ENCODE measurements at regions not wholly inside any gene's neighbourhood (a gene's known extent, or its start where the extent isn't known, plus 50 kb on each side); places are given as distances from the start of the nearest gene placed in this dataset.
"Not testable (repeated sequence)": the region's sequence is repeated elsewhere in the genome, so short reads cannot be mapped to it uniquely, and the experiment has no call there.

GRCh38 chr5:84724181-84724580 lies 339.5 kb upstream of the EDIL3 start:
- no peak overlapping the region for H3K4me3 ChIP-seq (ENCODE audit: low read depth in 1 of 3, low read length in 3 of 3)
- no peaks in the 10 kb centered on the region for H3K4me1 ChIP-seq (ENCODE audit: control insufficient read depth in 3 of 3, insufficient read depth in 2 of 3, low read depth in 1 of 3, low read length in 2 of 3)
- no peak for DNase-seq
- no peaks in the 10 kb centered on the region for H3K36me3 ChIP-seq (ENCODE audit: control insufficient read depth in 3 of 3, insufficient read depth in 2 of 3, low read depth in 1 of 3, low read length in 3 of 3)
- no peak overlapping the region for H3K27ac ChIP-seq (ENCODE audit: low read depth in 1 of 3, low read length in 2 of 3)
- FAIRE-seq, result no peak
- peaks cover 0 to 2% of the 10 kb centered on the region in 2 donors for H3K9me3 ChIP-seq (ENCODE audit: control insufficient read depth in 2 of 2, insufficient read depth in 1 of 2, low read depth in 1 of 2, low read length in 1 of 2)
- no peaks in the 10 kb centered on the region for H3K27me3 ChIP-seq (ENCODE audit: control insufficient read depth in 3 of 3, insufficient read depth in 3 of 3, low read length in 3 of 3)
- WGBS, 3 donors, result 88 to 92% (median 89%) methylated on average over 3 of the region's 3 CpGs

GRCh38 chr5:84718377-84718776 lies 333.7 kb upstream of the EDIL3 start:
- Histone ChIP-seq H3K4me1 (ENCODE audit: control insufficient read depth in 3 of 3, insufficient read depth in 2 of 3, low read depth in 1 of 3, low read length in 2 of 3) (no peaks in the 10 kb centered on the region), H3K27me3 (ENCODE audit: control insufficient read depth in 3 of 3, insufficient read depth in 3 of 3, low read length in 3 of 3) (no peaks in the 10 kb centered on the region), H3K36me3 (ENCODE audit: control insufficient read depth in 3 of 3, insufficient read depth in 2 of 3, low read depth in 1 of 3, low read length in 3 of 3) (no peaks in the 10 kb centered on the region), H3K4me3 (ENCODE audit: low read depth in 1 of 3, low read length in 3 of 3) (no peak overlapping the region), H3K9me3 (ENCODE audit: control insufficient read depth in 2 of 2, insufficient read depth in 1 of 2, low read depth in 1 of 2, low read length in 1 of 2) (peaks cover 0 to 2% of the 10 kb centered on the region in 2 donors), H3K27ac (ENCODE audit: low read depth in 1 of 3, low read length in 2 of 3) (no peak overlapping the region)
- WGBS, 3 donors, result 64 to 74% (median 69%) methylated on average over 3 of the region's 3 CpGs
- FAIRE-seq (no peak), DNase-seq (no peak)

DNA sequence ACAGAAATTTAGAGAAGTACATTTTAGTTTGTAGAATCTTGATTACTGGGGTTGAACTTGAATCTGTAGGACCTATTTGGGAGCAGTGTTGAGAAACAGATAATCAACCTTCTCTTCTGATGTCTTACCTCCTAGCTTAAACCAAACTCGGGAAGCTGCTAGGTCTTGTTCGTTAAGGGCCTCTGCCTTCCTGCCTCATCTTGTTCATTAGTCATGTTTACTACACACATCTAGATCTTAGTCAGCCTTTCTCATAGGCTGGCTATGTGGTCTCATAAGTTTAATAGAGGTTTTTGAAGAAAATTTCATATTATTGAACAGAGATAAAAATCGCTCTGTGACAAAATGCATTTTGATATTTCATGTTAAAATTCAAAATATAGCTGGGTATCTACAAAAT lies 331.0 kb upstream of the EDIL3 start:
- no peak for FAIRE-seq
- H3K27ac ChIP-seq (ENCODE audit: low read depth in 1 of 3, low read length in 2 of 3), result no peak overlapping the region

GRCh38 chr5:84715091-84715490 lies 330.4 kb upstream of the EDIL3 start:
- Histone ChIP-seq H3K4me1 (ENCODE audit: control insufficient read depth in 3 of 3, insufficient read depth in 2 of 3, low read depth in 1 of 3, low read length in 2 of 3) (no peaks in the 10 kb centered on the region), H3K27me3 (ENCODE audit: control insufficient read depth in 3 of 3, insufficient read depth in 3 of 3, low read length in 3 of 3) (no peaks in the 10 kb centered on the region), H3K4me3 (ENCODE audit: low read depth in 1 of 3, low read length in 3 of 3) (no peak overlapping the region), H3K9me3 (ENCODE audit: control insufficient read depth in 2 of 2, insufficient read depth in 1 of 2, low read depth in 1 of 2, low read length in 1 of 2) (no peaks in the 10 kb centered on the region), H3K27ac (ENCODE audit: low read depth in 1 of 3, low read length in 2 of 3) (no peak overlapping the region), H3K36me3 (ENCODE audit: control insufficient read depth in 3 of 3, insufficient read depth in 2 of 3, low read depth in 1 of 3, low read length in 3 of 3) (no peaks in the 10 kb centered on the region)
- DNase-seq (no peak), FAIRE-seq (no peak)
- 94 to 96% (median 95%) methylated on average over 1 of the region's 1 CpG for WGBS, 3 donors

More for the DNA sequence above, 331.0 kb upstream of the EDIL3 start:
- 86 to 90% (median 87%) methylated on average over 3 of the region's 3 CpGs for WGBS, 3 donors
- H3K9me3 ChIP-seq (ENCODE audit: control insufficient read depth in 2 of 2, insufficient read depth in 1 of 2, low read depth in 1 of 2, low read length in 1 of 2), result no peaks in the 10 kb centered on the region
- no peak overlapping the region for H3K4me3 ChIP-seq (ENCODE audit: low read depth in 1 of 3, low read length in 3 of 3)
- H3K4me1 ChIP-seq (ENCODE audit: control insufficient read depth in 3 of 3, insufficient read depth in 2 of 3, low read depth in 1 of 3, low read length in 2 of 3), result no peaks in the 10 kb centered on the region
- H3K27me3 ChIP-seq (ENCODE audit: control insufficient read depth in 3 of 3, insufficient read depth in 3 of 3, low read length in 3 of 3), result no peaks in the 10 kb centered on the region
- DNase-seq, result no peak
- H3K36me3 ChIP-seq (ENCODE audit: control insufficient read depth in 3 of 3, insufficient read depth in 2 of 3, low read depth in 1 of 3, low read length in 3 of 3), result no peaks in the 10 kb centered on the region

GRCh38 chr5:84709075-84709474 lies 324.4 kb upstream of the EDIL3 start:
- DNase-seq (no peak), FAIRE-seq (no peak)
- Histone ChIP-seq H3K4me3 (ENCODE audit: low read depth in 1 of 3, low read length in 3 of 3) (no peak overlapping the region), H3K27ac (ENCODE audit: low read depth in 1 of 3, low read length in 2 of 3) (no peak overlapping the region), H3K9me3 (ENCODE audit: control insufficient read depth in 2 of 2, insufficient read depth in 1 of 2, low read depth in 1 of 2, low read length in 1 of 2) (no peaks in the 10 kb centered on the region), H3K4me1 (ENCODE audit: control insufficient read depth in 3 of 3, insufficient read depth in 2 of 3, low read depth in 1 of 3, low read length in 2 of 3) (no peaks in the 10 kb centered on the region), H3K36me3 (ENCODE audit: control insufficient read depth in 3 of 3, insufficient read depth in 2 of 3, low read depth in 1 of 3, low read length in 3 of 3) (no peaks in the 10 kb centered on the region), H3K27me3 (ENCODE audit: control insufficient read depth in 3 of 3, insufficient read depth in 3 of 3, low read length in 3 of 3) (no peaks in the 10 kb centered on the region)
- WGBS, 3 donors, result 92% methylated on average over 1 of the region's 1 CpG

DNA sequence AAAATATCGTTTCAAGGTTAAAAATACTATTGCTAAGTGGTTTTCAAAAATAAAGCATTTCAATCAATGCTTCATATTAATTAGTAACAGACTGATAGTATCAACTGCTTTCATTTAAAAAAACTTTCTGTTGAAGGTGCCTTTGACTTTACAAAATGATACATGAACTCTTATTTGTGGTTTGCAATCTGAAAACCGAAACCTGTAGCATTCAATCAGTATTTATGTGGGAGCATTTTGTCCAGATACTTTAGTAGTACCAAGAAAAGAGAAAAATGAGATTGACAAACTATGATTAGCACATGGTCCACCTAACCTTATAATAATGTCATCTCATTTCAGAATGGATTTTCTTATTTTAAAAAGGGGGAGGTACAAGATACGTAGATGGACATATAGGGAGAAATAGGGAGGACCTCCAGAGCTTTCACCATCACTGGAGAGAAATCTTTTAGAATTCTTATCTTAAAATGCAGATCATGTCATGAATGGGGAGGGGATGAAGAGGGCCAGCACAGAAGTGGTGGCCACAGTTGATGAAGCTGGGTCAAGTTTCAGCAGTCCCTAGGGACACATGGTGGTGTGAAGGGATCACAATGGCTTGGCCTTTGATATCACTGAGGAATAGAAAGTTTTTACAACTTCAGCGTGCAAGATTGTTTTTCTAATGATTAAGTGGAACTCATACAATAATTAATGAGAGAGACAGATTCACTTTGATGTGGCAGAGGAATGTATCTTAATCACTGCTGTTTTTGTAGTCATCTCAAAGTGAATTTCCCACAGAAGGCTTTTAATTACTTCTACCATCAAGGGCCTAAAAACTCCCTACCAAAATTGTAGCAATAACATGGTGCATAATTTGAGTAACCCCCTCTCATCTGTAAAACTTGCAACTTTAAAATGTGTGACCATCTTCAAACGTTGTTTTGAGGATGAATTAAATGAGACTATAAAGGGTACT lies 322.3 kb upstream of the EDIL3 start:
- FAIRE-seq (no peak), DNase-seq (no peak)
- H3K27me3 ChIP-seq (ENCODE audit: control insufficient read depth in 3 of 3, insufficient read depth in 3 of 3, low read length in 3 of 3), result no peaks in the 10 kb centered on the region
- H3K4me1 ChIP-seq (ENCODE audit: control insufficient read depth in 3 of 3, insufficient read depth in 2 of 3, low read depth in 1 of 3, low read length in 2 of 3), result no peaks in the 10 kb centered on the region
- 49 to 54% (median 49%) methylated on average over 5 of the region's 5 CpGs for WGBS, 3 donors
- H3K36me3 ChIP-seq (ENCODE audit: control insufficient read depth in 3 of 3, insufficient read depth in 2 of 3, low read depth in 1 of 3, low read length in 3 of 3), result no peaks in the 10 kb centered on the region
- no peaks in the 10 kb centered on the region for H3K9me3 ChIP-seq (ENCODE audit: control insufficient read depth in 2 of 2, insufficient read depth in 1 of 2, low read depth in 1 of 2, low read length in 1 of 2)
- no peak overlapping the region for H3K27ac ChIP-seq (ENCODE audit: low read depth in 1 of 3, low read length in 2 of 3)
- H3K4me3 ChIP-seq (ENCODE audit: low read depth in 1 of 3, low read length in 3 of 3), result no peak overlapping the region

GRCh38 chr5:84700545-84700944 lies 315.9 kb upstream of the EDIL3 start:
- whole genome bisulfite sequencing, 3 donors, result 67 to 90% (median 85%) methylated on average over 3 to 7 of the region's 7 CpGs

DNA sequence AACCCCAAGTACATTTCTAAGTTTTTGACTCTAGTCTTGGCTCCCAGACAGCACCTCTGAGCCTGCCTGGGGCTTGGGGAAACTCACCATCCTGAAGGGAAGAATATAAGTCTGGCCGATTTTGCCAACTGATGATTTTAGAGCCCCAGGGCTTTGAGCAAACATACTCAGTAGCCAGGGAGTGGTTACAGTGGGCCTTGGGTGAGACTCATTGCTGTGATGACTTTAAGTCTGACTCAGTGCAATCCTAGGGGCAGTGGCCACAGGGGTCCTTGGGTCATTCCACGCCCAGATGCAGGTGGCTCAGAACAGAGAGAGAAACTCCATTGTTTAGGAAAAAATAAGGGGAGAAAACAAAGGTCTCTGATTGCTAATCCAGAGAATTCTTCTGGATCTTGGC lies 312.0 kb upstream of the EDIL3 start:
- 55 to 83% (median 66%) methylated on average over 2 of the region's 2 CpGs for WGBS, 3 donors
- no peaks in the 10 kb centered on the region for H3K4me1 ChIP-seq (ENCODE audit: control insufficient read depth in 3 of 3, insufficient read depth in 2 of 3, low read depth in 1 of 3, low read length in 2 of 3)
- H3K27me3 ChIP-seq (ENCODE audit: control insufficient read depth in 3 of 3, insufficient read depth in 3 of 3, low read length in 3 of 3), result no peaks in the 10 kb centered on the region
- H3K9me3 ChIP-seq (ENCODE audit: control insufficient read depth in 2 of 2, insufficient read depth in 1 of 2, low read depth in 1 of 2, low read length in 1 of 2), result peaks cover 0 to 11% of the 10 kb centered on the region in 2 donors
- no peaks in the 10 kb centered on the region for H3K36me3 ChIP-seq (ENCODE audit: control insufficient read depth in 3 of 3, insufficient read depth in 2 of 3, low read depth in 1 of 3, low read length in 3 of 3)
- no peak for FAIRE-seq
- no peak overlapping the region for H3K4me3 ChIP-seq (ENCODE audit: low read depth in 1 of 3, low read length in 3 of 3)
- DNase-seq, result no peak
- H3K27ac ChIP-seq (ENCODE audit: low read depth in 1 of 3, low read length in 2 of 3), result no peak overlapping the region

More at GRCh38 chr5:84700545-84700944, 315.9 kb upstream of the EDIL3 start:
- DNase-seq; H3K27me3 ChIP-seq (ENCODE audit: control insufficient read depth in 3 of 3, insufficient read depth in 3 of 3, low read length in 3 of 3); FAIRE-seq; H3K9me3 ChIP-seq (ENCODE audit: control insufficient read depth in 2 of 2, insufficient read depth in 1 of 2, low read depth in 1 of 2, low read length in 1 of 2); H3K27ac ChIP-seq (ENCODE audit: low read depth in 1 of 3, low read length in 2 of 3); H3K4me1 ChIP-seq (ENCODE audit: control insufficient read depth in 3 of 3, insufficient read depth in 2 of 3, low read depth in 1 of 3, low read length in 2 of 3); H3K4me3 ChIP-seq (ENCODE audit: low read depth in 1 of 3, low read length in 3 of 3); H3K36me3 ChIP-seq (ENCODE audit: control insufficient read depth in 3 of 3, insufficient read depth in 2 of 3, low read depth in 1 of 3, low read length in 3 of 3): not testable (repeated sequence)
